ENCODE measurements at regions not wholly inside any gene's neighbourhood (a gene's known extent, or its start where the extent isn't known, plus 50 kb on each side); places are given as distances from the start of the nearest gene placed in this dataset.

DNA sequence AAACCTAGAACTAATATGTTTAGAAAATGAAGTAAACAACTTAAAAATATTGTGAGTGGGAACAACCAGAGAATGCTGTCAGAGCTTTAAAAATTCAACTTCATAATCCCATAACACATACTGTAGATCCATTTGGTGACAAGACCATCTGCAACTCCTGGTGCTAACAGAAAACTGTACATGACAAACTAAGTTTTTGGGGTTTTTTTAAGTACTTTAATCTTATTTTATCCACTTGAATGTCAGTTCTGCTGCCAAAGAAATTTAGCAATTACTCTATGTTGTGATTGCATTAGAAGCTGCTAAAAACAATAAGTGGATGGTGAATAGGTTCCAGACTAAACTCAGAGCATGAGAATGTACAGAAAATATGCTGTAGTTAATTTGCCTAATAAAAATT is 345.4 kb downstream of the COL12A1 start:
- Mint-ChIP-seq H3K27me3 (ENCODE audit: insufficient read depth, low read depth) (no peaks in the 10 kb centered on the region), H3K27ac (no peak overlapping the region), H3K9me3 (no peaks in the 10 kb centered on the region), H3K4me3 (no peak overlapping the region), H3K4me1 (no peaks in the 10 kb centered on the region), H3K36me3 (no peaks in the 10 kb centered on the region)
- DNase-seq (ENCODE audit: low spot score), result no peak
- Histone ChIP-seq H3K4me1 (no peaks in the 10 kb centered on the region), H3K9me3 (ENCODE audit: low read depth) (no peaks in the 10 kb centered on the region), H3K27ac (no peak overlapping the region), H3K4me3 (no peak overlapping the region), H3K9ac (no peak overlapping the region), H3K79me2 (ENCODE audit: low read depth) (no peaks in the 10 kb centered on the region), H3F3A (ENCODE audit: low read depth) (no peaks in the 10 kb centered on the region), H4K20me1 (ENCODE audit: low read depth) (no peaks in the 10 kb centered on the region), H3K36me3 (no peaks in the 10 kb centered on the region), H2AFZ (replicated peaks) (no peak overlapping the region), H3K27me3 (no peaks in the 10 kb centered on the region), H3K4me2 (no peak overlapping the region)
- no peak for TF ChIP-seq EZH2 (IDR thresholded peaks at IDR 0.05)
- no peak for TF ChIP-seq EZH2phosphoT487 (IDR thresholded peaks at IDR 0.05)
- TF ChIP-seq, protein P1, sequence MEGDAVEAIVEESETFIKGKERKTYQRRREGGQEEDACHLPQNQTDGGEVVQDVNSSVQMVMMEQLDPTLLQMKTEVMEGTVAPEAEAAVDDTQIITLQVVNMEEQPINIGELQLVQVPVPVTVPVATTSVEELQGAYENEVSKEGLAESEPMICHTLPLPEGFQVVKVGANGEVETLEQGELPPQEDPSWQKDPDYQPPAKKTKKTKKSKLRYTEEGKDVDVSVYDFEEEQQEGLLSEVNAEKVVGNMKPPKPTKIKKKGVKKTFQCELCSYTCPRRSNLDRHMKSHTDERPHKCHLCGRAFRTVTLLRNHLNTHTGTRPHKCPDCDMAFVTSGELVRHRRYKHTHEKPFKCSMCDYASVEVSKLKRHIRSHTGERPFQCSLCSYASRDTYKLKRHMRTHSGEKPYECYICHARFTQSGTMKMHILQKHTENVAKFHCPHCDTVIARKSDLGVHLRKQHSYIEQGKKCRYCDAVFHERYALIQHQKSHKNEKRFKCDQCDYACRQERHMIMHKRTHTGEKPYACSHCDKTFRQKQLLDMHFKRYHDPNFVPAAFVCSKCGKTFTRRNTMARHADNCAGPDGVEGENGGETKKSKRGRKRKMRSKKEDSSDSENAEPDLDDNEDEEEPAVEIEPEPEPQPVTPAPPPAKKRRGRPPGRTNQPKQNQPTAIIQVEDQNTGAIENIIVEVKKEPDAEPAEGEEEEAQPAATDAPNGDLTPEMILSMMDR (IDR thresholded peaks at IDR 0.05), result no peak

DNA sequence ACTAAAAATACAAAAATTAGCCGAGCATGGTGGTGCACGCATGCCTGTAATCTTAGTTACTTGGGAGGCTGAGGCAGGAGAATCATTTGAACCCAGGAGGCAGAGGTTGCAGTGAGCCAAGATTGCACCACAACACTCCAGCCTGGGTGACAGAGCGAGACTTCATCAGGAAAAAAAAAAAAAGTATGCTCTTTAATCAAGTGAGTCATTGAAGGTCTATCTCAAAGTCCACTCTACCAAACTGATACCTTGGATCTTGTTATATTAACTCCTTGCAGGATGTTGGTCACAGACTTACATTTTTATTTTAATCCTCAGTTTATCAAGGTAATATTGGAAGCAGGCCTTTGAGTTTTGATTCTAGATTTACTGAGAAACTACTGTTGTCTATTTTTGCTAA is 348.7 kb downstream of the COL12A1 start:
- no peaks in the 10 kb centered on the region for H3K4me1 Mint-ChIP-seq
- no peak overlapping the region for H3K9ac ChIP-seq
- H4K20me1 ChIP-seq (ENCODE audit: low read depth), result no peaks in the 10 kb centered on the region
- H3K27me3 Mint-ChIP-seq (ENCODE audit: insufficient read depth, low read depth), result no peaks in the 10 kb centered on the region
- no peak overlapping the region for H3K4me2 ChIP-seq
- TF ChIP-seq, protein P1 (IDR thresholded peaks at IDR 0.05), result no peak
- no peak for TF ChIP-seq EZH2phosphoT487 (IDR thresholded peaks at IDR 0.05)
- TF ChIP-seq EZH2 (IDR thresholded peaks at IDR 0.05), result no peak
- no peak for DNase-seq (ENCODE audit: low spot score)
- no peak overlapping the region for H2AFZ ChIP-seq (replicated peaks)
- H3K4me3 ChIP-seq, result no peak overlapping the region
- no peaks in the 10 kb centered on the region for H3K9me3 ChIP-seq (ENCODE audit: low read depth)
- no peaks in the 10 kb centered on the region for H3K9me3 Mint-ChIP-seq
- H3K36me3 Mint-ChIP-seq, result no peaks in the 10 kb centered on the region
- H3K27ac Mint-ChIP-seq, result no peak overlapping the region
- no peaks in the 10 kb centered on the region for H3K4me1 ChIP-seq
- no peaks in the 10 kb centered on the region for H3K27me3 ChIP-seq
- no peaks in the 10 kb centered on the region for H3F3A ChIP-seq (ENCODE audit: low read depth)
- H3K27ac ChIP-seq, result no peak overlapping the region
- H3K36me3 ChIP-seq, result no peaks in the 10 kb centered on the region
- H3K79me2 ChIP-seq (ENCODE audit: low read depth), result no peaks in the 10 kb centered on the region
- no peak overlapping the region for H3K4me3 Mint-ChIP-seq

DNA sequence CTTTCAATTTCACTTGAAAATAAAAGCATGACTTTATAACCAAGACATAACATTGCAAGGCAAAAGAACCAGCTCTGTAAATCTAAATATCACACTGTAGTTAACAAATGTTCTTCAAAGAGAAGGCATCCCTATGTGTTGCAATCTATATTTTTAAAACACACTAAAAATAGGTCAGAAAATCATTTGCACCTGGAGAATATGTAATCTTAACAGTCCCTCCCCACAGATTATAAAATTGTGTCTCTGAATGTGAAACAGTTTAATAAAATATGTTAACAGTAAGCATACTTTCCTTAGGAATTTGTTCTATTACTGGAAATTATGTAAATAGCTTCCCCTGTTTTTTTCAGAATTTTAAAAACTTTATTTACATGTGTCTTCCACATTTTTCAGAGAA is 351.9 kb downstream of the COL12A1 start:
- Mint-ChIP-seq H3K4me3 (no peak overlapping the region), H3K36me3 (no peaks in the 10 kb centered on the region), H3K4me1 (no peaks in the 10 kb centered on the region), H3K9me3 (no peaks in the 10 kb centered on the region), H3K27ac (no peak overlapping the region), H3K27me3 (ENCODE audit: insufficient read depth, low read depth) (peaks cover 2% of the 10 kb centered on the region)
- Histone ChIP-seq H3K9ac (no peak overlapping the region), H3K36me3 (no peaks in the 10 kb centered on the region), H3K27me3 (no peaks in the 10 kb centered on the region), H3K4me1 (no peaks in the 10 kb centered on the region), H3F3A (ENCODE audit: low read depth) (no peaks in the 10 kb centered on the region), H4K20me1 (ENCODE audit: low read depth) (no peaks in the 10 kb centered on the region), H3K9me3 (ENCODE audit: low read depth) (no peaks in the 10 kb centered on the region), H3K79me2 (ENCODE audit: low read depth) (no peaks in the 10 kb centered on the region), H2AFZ (replicated peaks) (no peak overlapping the region), H3K27ac (no peak overlapping the region), H3K4me2 (no peak overlapping the region), H3K4me3 (no peak overlapping the region)
- no peak for DNase-seq (ENCODE audit: low spot score)
- TF ChIP-seq, protein P1 (IDR thresholded peaks at IDR 0.05), result no peak
- TF ChIP-seq EZH2 (IDR thresholded peaks at IDR 0.05) (no peak), EZH2phosphoT487 (IDR thresholded peaks at IDR 0.05) (no peak)

DNA sequence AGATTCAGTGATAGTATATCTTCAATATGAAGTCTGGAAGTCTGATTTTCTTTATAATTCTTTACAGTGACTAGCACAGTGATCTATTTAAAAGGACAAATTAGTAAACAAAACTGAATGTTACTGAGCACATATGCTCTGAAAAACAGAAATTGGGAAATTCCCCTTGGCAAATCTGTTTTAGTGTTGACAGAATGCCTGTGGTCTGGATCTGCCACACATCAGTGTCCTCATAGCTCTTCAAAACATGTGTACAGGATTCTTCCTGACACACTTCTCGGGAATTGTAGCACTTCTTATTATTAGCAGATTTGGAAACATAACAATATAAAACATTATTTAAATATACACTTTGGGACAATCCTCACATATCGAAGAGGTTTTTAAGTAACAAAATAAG is 354.3 kb downstream of the COL12A1 start:
- Histone ChIP-seq H3K4me1 (no peaks in the 10 kb centered on the region), H3K79me2 (ENCODE audit: low read depth) (no peaks in the 10 kb centered on the region), H3K9me3 (ENCODE audit: low read depth) (no peaks in the 10 kb centered on the region), H3K27me3 (no peaks in the 10 kb centered on the region), H3F3A (ENCODE audit: low read depth) (no peaks in the 10 kb centered on the region), H3K36me3 (no peaks in the 10 kb centered on the region), H3K9ac (no peak overlapping the region), H3K4me3 (no peak overlapping the region), H3K27ac (no peak overlapping the region), H3K4me2 (no peak overlapping the region), H2AFZ (replicated peaks) (no peak overlapping the region), H4K20me1 (ENCODE audit: low read depth) (no peaks in the 10 kb centered on the region)
- Mint-ChIP-seq H3K9me3 (no peaks in the 10 kb centered on the region), H3K27me3 (ENCODE audit: insufficient read depth, low read depth) (peaks cover 2% of the 10 kb centered on the region), H3K4me1 (no peaks in the 10 kb centered on the region), H3K27ac (no peak overlapping the region), H3K36me3 (no peaks in the 10 kb centered on the region), H3K4me3 (no peak overlapping the region)
- TF ChIP-seq EZH2phosphoT487 (IDR thresholded peaks at IDR 0.05), result no peak
- TF ChIP-seq, protein P1 (IDR thresholded peaks at IDR 0.05), result no peak
- no peak for TF ChIP-seq EZH2 (IDR thresholded peaks at IDR 0.05)
- DNase-seq (ENCODE audit: low spot score), result no peak
